ENCODE measurements at regions not wholly inside any gene's neighbourhood (a gene's known extent, or its start where the extent isn't known, plus 50 kb on each side); places are given as distances from the start of the nearest gene placed in this dataset.
A peak's percentile ranks its signal among the peaks of the same experiment; 100 is the strongest.

DNA sequence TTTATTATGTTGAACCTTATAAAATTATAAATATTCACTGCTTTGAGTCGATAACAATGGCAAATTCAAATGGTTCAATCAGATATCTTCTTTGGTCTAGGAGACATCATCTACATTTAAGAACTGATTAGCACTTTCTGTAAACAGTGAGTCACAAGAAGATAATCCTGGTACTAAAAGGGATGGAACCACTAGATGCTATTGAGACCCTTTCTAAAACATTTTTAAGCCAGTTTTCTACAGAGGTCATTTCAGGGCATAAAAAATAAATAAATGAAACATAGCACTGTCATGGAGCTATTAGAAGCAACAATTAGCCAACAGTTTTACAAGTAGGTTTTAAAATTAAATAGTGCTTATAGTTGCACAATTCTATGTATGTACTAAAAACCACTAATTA lies 212.2 kb downstream of the DUSP6 start:
- Histone ChIP-seq H3K9me3 (ENCODE audit: control insufficient read depth, low read length) (no peaks in the 10 kb centered on the region), H3K14ac (ENCODE audit: low read length in 2 of 2) (no peak overlapping the region), H2BK120ac (ENCODE audit: low read depth, low read length) (no peak overlapping the region), H3K4me1 (ENCODE audit: control insufficient read depth, insufficient read depth, low read depth, low read length) (no peaks in the 10 kb centered on the region), H2BK12ac (ENCODE audit: low read length in 2 of 2) (no peak overlapping the region), H3K27ac (ENCODE audit: low read length, poor library complexity, severe bottlenecking) (no peak overlapping the region), H3K27me3 (ENCODE audit: control insufficient read depth in 1 of 2, insufficient read depth in 1 of 2, low read length in 2 of 2) (no peaks in the 10 kb centered on the region), H3K4ac (ENCODE audit: low read depth in 1 of 2, low read length in 2 of 2) (no peak overlapping the region), H3K18ac (ENCODE audit: low read depth in 1 of 2, low read length in 2 of 2) (no peak overlapping the region), H2BK15ac (ENCODE audit: low read depth, poor library complexity, severe bottlenecking) (no peak overlapping the region), H3K4me3 (ENCODE audit: insufficient read depth in 1 of 2, low read depth in 1 of 2, low read length in 2 of 2) (no peak overlapping the region), H3K4me2 (ENCODE audit: low read length, poor library complexity, severe bottlenecking) (no peak overlapping the region), H2AK5ac (ENCODE audit: low read length, severe bottlenecking) (no peak overlapping the region), H3K36me3 (ENCODE audit: control insufficient read depth in 1 of 2, insufficient read depth in 2 of 2, low read depth in 1 of 2, low read length in 2 of 2) (no peaks in the 10 kb centered on the region), H2BK5ac (ENCODE audit: low read depth, low read length, poor library complexity, severe bottlenecking) (no peak overlapping the region), H3K23ac (ENCODE audit: low read length in 2 of 2) (no peak overlapping the region), H3K9ac (ENCODE audit: low read length) (no peak overlapping the region), H3K79me1 (replicated peaks; ENCODE audit: low read length, poor library complexity, severe bottlenecking) (no peaks in the 10 kb centered on the region), H4K91ac (ENCODE audit: low read length) (no peak overlapping the region), H2AFZ (ENCODE audit: low read depth, low read length) (no peak overlapping the region), H4K8ac (ENCODE audit: low read length) (no peak overlapping the region)
- DNase-seq = peak; percentile 33
- whole genome bisulfite sequencing = 57% methylated on average over 1 of the region's 1 CpG

DNA sequence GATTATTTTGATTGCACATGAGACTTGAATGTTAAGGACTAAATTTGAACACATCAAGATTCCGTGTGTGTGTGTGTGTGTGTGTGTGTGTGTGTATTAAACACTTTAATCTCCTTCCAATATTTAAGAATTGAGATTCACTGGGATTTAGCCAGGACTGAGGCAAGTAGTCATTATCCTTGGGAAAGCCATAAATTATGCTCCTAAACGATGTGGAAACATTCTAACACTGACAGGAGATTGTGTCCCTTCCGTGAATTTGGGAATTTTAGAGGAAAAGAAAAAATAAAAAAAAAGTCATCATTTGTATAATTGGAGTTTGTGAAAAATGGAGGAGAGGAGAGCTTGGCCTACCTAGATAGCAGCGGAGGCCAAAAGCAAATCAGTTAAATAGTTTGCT lies 212.9 kb downstream of the DUSP6 start:
- no peak overlapping the region for H2AK5ac ChIP-seq (ENCODE audit: low read length, severe bottlenecking)

DNA sequence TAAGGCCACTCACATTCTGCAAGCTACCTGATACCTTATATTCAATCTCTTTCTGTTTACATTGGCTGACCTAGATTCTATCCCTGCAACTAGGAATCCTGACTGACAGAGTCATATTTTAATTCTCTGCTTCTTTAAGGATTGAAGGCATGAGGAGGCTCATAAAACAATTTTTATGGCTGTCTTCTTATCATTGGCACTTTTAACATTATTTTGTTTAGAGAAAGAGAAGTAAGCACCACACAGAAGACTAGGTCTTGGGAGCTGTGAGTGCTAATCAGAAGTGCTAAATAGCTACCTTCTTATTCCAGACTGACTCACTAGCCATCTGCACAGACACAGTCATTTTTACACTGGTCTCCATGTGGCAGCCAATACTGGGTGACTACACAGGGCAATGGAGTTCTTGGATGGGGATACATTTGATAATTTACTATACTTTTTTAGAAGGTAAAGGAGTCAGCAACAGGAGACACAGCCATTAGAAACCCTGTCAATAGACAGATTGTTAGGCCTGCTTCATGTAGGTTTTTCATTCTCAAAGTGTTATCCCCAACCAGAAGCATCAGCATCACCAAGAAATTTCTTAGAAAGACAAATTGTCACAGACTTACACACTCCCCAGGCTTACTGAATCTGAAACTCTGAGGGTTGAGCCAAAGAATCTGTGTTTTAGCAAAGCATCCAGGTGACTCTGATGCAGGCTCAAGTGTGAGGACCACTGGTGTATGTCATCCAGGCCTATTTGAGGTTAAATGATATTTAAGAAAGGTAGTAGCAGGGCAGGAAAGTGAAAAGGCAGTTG lies 214.1 kb downstream of the DUSP6 start:
- Histone ChIP-seq H3K4me1 (ENCODE audit: control insufficient read depth, insufficient read depth, low read depth, low read length) (no peaks in the 10 kb centered on the region), H3K14ac (ENCODE audit: low read length in 2 of 2) (no peak overlapping the region), H3K27me3 (ENCODE audit: control insufficient read depth in 1 of 2, insufficient read depth in 1 of 2, low read length in 2 of 2) (no peaks in the 10 kb centered on the region), H2BK15ac (ENCODE audit: low read depth, poor library complexity, severe bottlenecking) (no peak overlapping the region), H3K23ac (ENCODE audit: low read length in 2 of 2) (no peak overlapping the region), H3K36me3 (ENCODE audit: control insufficient read depth in 1 of 2, insufficient read depth in 2 of 2, low read depth in 1 of 2, low read length in 2 of 2) (no peaks in the 10 kb centered on the region), H3K79me1 (replicated peaks; ENCODE audit: low read length, poor library complexity, severe bottlenecking) (no peaks in the 10 kb centered on the region), H4K8ac (ENCODE audit: low read length) (no peak overlapping the region), H2BK12ac (ENCODE audit: low read length in 2 of 2) (no peak overlapping the region), H3K27ac (ENCODE audit: low read length, poor library complexity, severe bottlenecking) (no peak overlapping the region), H3K4me3 (ENCODE audit: insufficient read depth in 1 of 2, low read depth in 1 of 2, low read length in 2 of 2) (no peak overlapping the region), H3K18ac (ENCODE audit: low read depth in 1 of 2, low read length in 2 of 2) (no peak overlapping the region), H2AFZ (ENCODE audit: low read depth, low read length) (no peak overlapping the region), H3K4ac (ENCODE audit: low read depth in 1 of 2, low read length in 2 of 2) (no peak overlapping the region), H2BK120ac (ENCODE audit: low read depth, low read length) (no peak overlapping the region), H3K4me2 (ENCODE audit: low read length, poor library complexity, severe bottlenecking) (no peak overlapping the region), H2BK5ac (ENCODE audit: low read depth, low read length, poor library complexity, severe bottlenecking) (no peak overlapping the region), H3K9ac (ENCODE audit: low read length) (peak overlapping the region; percentile 25), H3K9me3 (ENCODE audit: control insufficient read depth, low read length) (no peaks in the 10 kb centered on the region), H4K91ac (ENCODE audit: low read length) (no peak overlapping the region), H2AK5ac (ENCODE audit: low read length, severe bottlenecking) (no peak overlapping the region)
- DNase-seq = peak; percentile 11

More for the DNA sequence above, 212.9 kb downstream of the DUSP6 start:
- Histone ChIP-seq H2BK12ac (ENCODE audit: low read length in 2 of 2) (no peak overlapping the region), H3K27ac (ENCODE audit: low read length, poor library complexity, severe bottlenecking) (no peak overlapping the region), H3K4ac (ENCODE audit: low read depth in 1 of 2, low read length in 2 of 2) (no peak overlapping the region), H2BK5ac (ENCODE audit: low read depth, low read length, poor library complexity, severe bottlenecking) (no peak overlapping the region), H2AFZ (ENCODE audit: low read depth, low read length) (no peak overlapping the region), H4K8ac (ENCODE audit: low read length) (no peak overlapping the region), H3K36me3 (ENCODE audit: control insufficient read depth in 1 of 2, insufficient read depth in 2 of 2, low read depth in 1 of 2, low read length in 2 of 2) (no peaks in the 10 kb centered on the region), H3K9ac (ENCODE audit: low read length) (no peak overlapping the region), H3K14ac (ENCODE audit: low read length in 2 of 2) (no peak overlapping the region), H3K4me2 (ENCODE audit: low read length, poor library complexity, severe bottlenecking) (no peak overlapping the region), H2BK15ac (ENCODE audit: low read depth, poor library complexity, severe bottlenecking) (no peak overlapping the region), H3K23ac (ENCODE audit: low read length in 2 of 2) (no peak overlapping the region), H4K91ac (ENCODE audit: low read length) (no peak overlapping the region), H3K4me1 (ENCODE audit: control insufficient read depth, insufficient read depth, low read depth, low read length) (no peaks in the 10 kb centered on the region), H3K4me3 (ENCODE audit: insufficient read depth in 1 of 2, low read depth in 1 of 2, low read length in 2 of 2) (no peak overlapping the region), H2BK120ac (ENCODE audit: low read depth, low read length) (no peak overlapping the region), H3K18ac (ENCODE audit: low read depth in 1 of 2, low read length in 2 of 2) (no peak overlapping the region), H3K27me3 (ENCODE audit: control insufficient read depth in 1 of 2, insufficient read depth in 1 of 2, low read length in 2 of 2) (no peaks in the 10 kb centered on the region), H3K79me1 (replicated peaks; ENCODE audit: low read length, poor library complexity, severe bottlenecking) (no peaks in the 10 kb centered on the region), H3K9me3 (ENCODE audit: control insufficient read depth, low read length) (no peaks in the 10 kb centered on the region)
- 83% methylated on average over 3 of the region's 4 CpGs for WGBS
- no peak for DNase-seq

DNA sequence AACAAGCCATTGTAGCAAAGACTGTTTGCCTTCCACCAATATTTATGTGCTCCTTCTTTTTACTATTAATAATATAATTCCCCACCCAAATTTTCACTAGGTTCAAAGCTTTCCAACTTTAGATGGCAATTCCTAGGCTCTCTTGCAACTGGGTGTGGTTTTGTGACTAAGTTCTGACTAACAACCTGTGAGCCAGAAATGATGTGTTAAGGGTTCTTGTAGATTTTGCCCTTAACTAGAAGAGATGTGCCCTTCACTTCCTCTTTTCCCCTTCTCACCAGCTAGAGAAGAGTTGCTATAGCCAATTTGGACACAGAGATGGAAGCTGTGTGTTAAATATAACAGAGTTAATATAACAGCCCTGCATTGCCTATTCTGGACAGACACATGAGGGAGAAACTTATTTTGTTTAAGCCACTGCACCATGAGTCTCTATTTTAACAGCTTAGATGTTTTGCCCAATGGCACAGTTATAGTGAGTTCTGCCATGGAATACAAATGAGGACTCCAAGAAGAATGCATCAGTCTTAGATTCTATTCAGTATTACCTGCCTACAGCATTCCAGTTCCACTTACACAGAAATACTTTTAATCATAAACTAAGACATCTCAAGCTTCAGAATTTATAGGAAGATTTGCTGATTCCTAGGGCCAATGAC lies 216.2 kb downstream of the DUSP6 start:
- Histone ChIP-seq H2AK5ac (ENCODE audit: low read length, severe bottlenecking) (no peak overlapping the region), H3K27ac (ENCODE audit: low read length, poor library complexity, severe bottlenecking) (no peak overlapping the region)

More for the DNA sequence above, 216.2 kb downstream of the DUSP6 start:
- Histone ChIP-seq H3K9me3 (ENCODE audit: control insufficient read depth, low read length) (no peaks in the 10 kb centered on the region), H4K8ac (ENCODE audit: low read length) (no peak overlapping the region), H3K79me1 (replicated peaks; ENCODE audit: low read length, poor library complexity, severe bottlenecking) (no peaks in the 10 kb centered on the region), H2AFZ (ENCODE audit: low read depth, low read length) (no peak overlapping the region), H3K27me3 (ENCODE audit: control insufficient read depth in 1 of 2, insufficient read depth in 1 of 2, low read length in 2 of 2) (no peaks in the 10 kb centered on the region), H3K4me3 (ENCODE audit: insufficient read depth in 1 of 2, low read depth in 1 of 2, low read length in 2 of 2) (no peak overlapping the region), H2BK5ac (ENCODE audit: low read depth, low read length, poor library complexity, severe bottlenecking) (no peak overlapping the region), H4K91ac (ENCODE audit: low read length) (no peak overlapping the region), H3K4me1 (ENCODE audit: control insufficient read depth, insufficient read depth, low read depth, low read length) (no peaks in the 10 kb centered on the region), H3K14ac (ENCODE audit: low read length in 2 of 2) (no peak overlapping the region), H3K23ac (ENCODE audit: low read length in 2 of 2) (no peak overlapping the region), H2BK12ac (ENCODE audit: low read length in 2 of 2) (no peak overlapping the region), H2BK15ac (ENCODE audit: low read depth, poor library complexity, severe bottlenecking) (no peak overlapping the region), H3K18ac (ENCODE audit: low read depth in 1 of 2, low read length in 2 of 2) (no peak overlapping the region), H3K4me2 (ENCODE audit: low read length, poor library complexity, severe bottlenecking) (no peak overlapping the region), H2BK120ac (ENCODE audit: low read depth, low read length) (no peak overlapping the region), H3K9ac (ENCODE audit: low read length) (peak overlapping the region; percentile 56), H3K4ac (ENCODE audit: low read depth in 1 of 2, low read length in 2 of 2) (no peak overlapping the region), H3K36me3 (ENCODE audit: control insufficient read depth in 1 of 2, insufficient read depth in 2 of 2, low read depth in 1 of 2, low read length in 2 of 2) (no peaks in the 10 kb centered on the region)
- no peak for DNase-seq
